ENCODE measurements at regions not wholly inside any gene's neighbourhood (a gene's known extent, or its start where the extent isn't known, plus 50 kb on each side); places are given as distances from the start of the nearest gene placed in this dataset.

GRCh38 chr9:105932276-105932675, 237.9 kb downstream of the TMEM38B start:
- Histone ChIP-seq H4K20me1 (replicated peaks; ENCODE audit: control insufficient read depth, extremely low read depth, insufficient read depth, low read length) (no peaks in the 10 kb centered on the region), H3K9me3 (replicated peaks; ENCODE audit: control insufficient read depth, insufficient read depth, low read length) (no peaks in the 10 kb centered on the region), H3K4me1 (ENCODE audit: control insufficient read depth, extremely low read depth, insufficient read depth, low read length) (no peaks in the 10 kb centered on the region), H3K4me3 (replicated peaks in 1 of 3; ENCODE audit: insufficient read depth in 1 of 3, low read depth in 1 of 3, low read length in 3 of 3) (no peak overlapping the region), H2AFZ (ENCODE audit: low read depth, low read length) (no peak overlapping the region), H3K4me2 (ENCODE audit: insufficient read depth, low read length) (no peak overlapping the region), H3K79me2 (ENCODE audit: control insufficient read depth, insufficient read depth, low read length) (no peaks in the 10 kb centered on the region), H3K9ac (replicated peaks; ENCODE audit: extremely low read depth, insufficient read depth, low read length) (no peak overlapping the region), H3K36me3 (ENCODE audit: control insufficient read depth in 2 of 2, extremely low read depth in 1 of 2, insufficient read depth in 2 of 2, low read length in 2 of 2) (no peaks in the 10 kb centered on the region), H3K27me3 (ENCODE audit: control insufficient read depth in 2 of 2, insufficient read depth in 2 of 2, low read length in 2 of 2) (no peaks in the 10 kb centered on the region), H3K9me1 (replicated peaks; ENCODE audit: control insufficient read depth, extremely low read depth, insufficient read depth, low read length) (no peaks in the 10 kb centered on the region), H3K27ac (ENCODE audit: insufficient read depth, low read depth, low read length) (no peak overlapping the region)
- ChIA-PET CTCF (no interaction called here), POLR2A (no interaction called here)
- TF ChIP-seq POLR2A (IDR thresholded peaks at IDR 0.05; ENCODE audit: low read depth, low read length) (no peak), GATA2 (IDR thresholded peaks at IDR 0.05; ENCODE audit: insufficient read depth, insufficient read length, low read depth, low read length) (no peak), POLR2AphosphoS5 (IDR thresholded peaks at IDR 0.05; ENCODE audit: insufficient read depth, low read depth, low read length) (no peak), MYC (IDR thresholded peaks at IDR 0.05; ENCODE audit: low read depth, low read length) (no peak), CTCF (IDR thresholded peaks at IDR 0.05; ENCODE audit: extremely low read depth in 1 of 2, insufficient read depth in 1 of 2, low read depth in 1 of 2, low read length in 2 of 2) (no peak), EZH2 (IDR thresholded peaks at IDR 0.05; ENCODE audit: borderline replicate concordance, low read depth, low read length, severe bottlenecking) (no peak), FOS (IDR thresholded peaks at IDR 0.05; ENCODE audit: borderline replicate concordance, insufficient read depth, low read length) (no peak), JUN (IDR thresholded peaks at IDR 0.05; ENCODE audit: borderline replicate concordance, insufficient read depth, insufficient read length, low read depth) (no peak)
- TF ChIP-seq, protein P1, sequence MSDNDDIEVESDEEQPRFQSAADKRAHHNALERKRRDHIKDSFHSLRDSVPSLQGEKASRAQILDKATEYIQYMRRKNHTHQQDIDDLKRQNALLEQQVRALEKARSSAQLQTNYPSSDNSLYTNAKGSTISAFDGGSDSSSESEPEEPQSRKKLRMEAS (IDR thresholded peaks at IDR 0.05; ENCODE audit: insufficient read depth, insufficient read length), result no peak
- dilution Hi-C loops (cut with MboI; ENCODE audit: extremely low pct_ligation_motif_present, low sequenced_read_pairs), result no loop called here
- intact Hi-C loops (cut with micrococcal nuclease), result no loop called here
- no peak for DNase-seq (ENCODE audit: low read depth, low spot score)
- no peak for FAIRE-seq
- BruUV-seq (replicated peaks), result no TSS peak
